CD4-positive, alpha-beta T cell treated with Interleukin-15 for 1 hour (primary cell): ENCODE measurements at regions not wholly inside any gene's neighbourhood (a gene's known extent, or its start where the extent isn't known, plus 50 kb on each side); places are given as distances from the start of the nearest gene placed in this dataset.

ENCODE experiments used
- DNase-seq: peaks from one replicate; pipeline ENCODE4 v3.0.0-alpha.2; 2020

GRCh38 chr7:88495881-88496725, 189.4 kb upstream of the STEAP4 start:
- no peak for DNase-seq

GRCh38 chr7:88492153-88492552, 185.5 kb upstream of the STEAP4 start:
- DNase-seq = no peak

- no peak for DNase-seq
Measured at GRCh38 chr7:88490874-88491273, 184.2 kb upstream of the STEAP4 start.

- DNase-seq = no peak
Measured at GRCh38 chr7:88490161-88490560, 183.5 kb upstream of the STEAP4 start.

DNA sequence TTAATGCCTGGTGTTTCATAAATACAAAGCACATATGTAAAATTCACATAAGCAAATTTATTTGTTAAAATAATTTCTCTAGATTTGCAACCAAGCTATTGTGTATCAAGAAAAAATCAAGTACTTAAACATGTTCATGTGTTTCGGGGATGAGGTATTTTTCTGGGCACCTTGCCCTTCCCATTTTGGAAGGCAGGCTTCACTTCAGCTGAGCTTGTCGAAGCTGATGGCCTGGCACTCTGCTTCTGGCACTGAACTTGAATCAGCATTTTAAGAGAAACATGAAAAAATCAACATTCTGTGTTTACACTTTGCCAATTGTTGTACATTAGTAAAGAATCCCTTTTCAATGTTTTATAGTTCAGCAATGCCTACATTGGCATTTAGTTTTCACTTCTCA, 179.1 kb upstream of the STEAP4 start:
- no peak for DNase-seq

- DNase-seq = no peak
Measured at GRCh38 chr7:88484551-88484950, 177.9 kb upstream of the STEAP4 start.

- DNase-seq = no peak
Measured at GRCh38 chr7:88480896-88481295, 174.2 kb upstream of the STEAP4 start.

GRCh38 chr7:88480271-88480670, 173.6 kb upstream of the STEAP4 start:
- no peak for DNase-seq

GRCh38 chr7:88477976-88478375, 171.3 kb upstream of the STEAP4 start:
- no peak for DNase-seq

DNA sequence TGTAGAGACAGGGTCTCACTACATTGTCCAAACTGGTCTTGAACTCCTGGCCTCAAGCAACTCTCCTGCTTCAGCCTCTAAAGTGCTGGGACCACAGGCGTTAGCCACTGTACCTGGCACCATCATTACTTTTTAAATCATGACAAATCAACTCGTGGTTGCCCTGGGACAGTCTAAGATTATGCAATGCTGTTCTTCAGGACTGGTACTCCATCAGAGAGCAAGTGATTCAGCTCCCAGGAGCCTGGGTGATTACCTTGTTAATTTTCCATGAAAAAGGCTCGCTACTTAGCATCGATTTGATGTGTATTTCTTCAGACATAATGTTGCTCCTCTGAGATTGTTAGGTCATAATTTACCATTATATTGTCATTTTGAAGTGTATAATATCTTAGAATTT, 158.9 kb upstream of the STEAP4 start:
- no peak for DNase-seq

- no peak for DNase-seq
Measured at GRCh38 chr7:88462799-88463198, 156.1 kb upstream of the STEAP4 start.

- DNase-seq = no peak
Measured at GRCh38 chr7:88460650-88461049, 154.0 kb upstream of the STEAP4 start.

- DNase-seq = no peak
Measured at GRCh38 chr7:88458946-88459345, 152.3 kb upstream of the STEAP4 start.

DNA sequence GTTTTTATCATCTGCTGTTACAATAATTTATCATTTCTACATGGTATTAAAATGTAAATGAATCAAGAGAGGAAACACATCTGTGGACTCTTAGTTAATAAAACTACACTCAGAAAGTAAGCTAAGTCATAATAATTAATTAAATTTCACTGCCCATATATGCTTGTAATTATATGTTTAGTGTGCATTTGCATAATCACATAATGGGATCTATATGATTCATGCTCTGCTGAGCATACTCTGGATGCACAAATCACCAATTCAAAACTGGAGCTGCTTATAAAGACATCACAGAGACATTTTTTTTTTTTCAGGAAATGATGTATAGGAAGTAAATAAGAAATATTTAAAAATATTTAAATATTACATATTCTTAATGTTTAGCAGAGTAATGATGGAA, 151.6 kb upstream of the STEAP4 start:
- DNase-seq = no peak

- DNase-seq = no peak
Measured at GRCh38 chr7:88457320-88457719, 150.6 kb upstream of the STEAP4 start.

DNA sequence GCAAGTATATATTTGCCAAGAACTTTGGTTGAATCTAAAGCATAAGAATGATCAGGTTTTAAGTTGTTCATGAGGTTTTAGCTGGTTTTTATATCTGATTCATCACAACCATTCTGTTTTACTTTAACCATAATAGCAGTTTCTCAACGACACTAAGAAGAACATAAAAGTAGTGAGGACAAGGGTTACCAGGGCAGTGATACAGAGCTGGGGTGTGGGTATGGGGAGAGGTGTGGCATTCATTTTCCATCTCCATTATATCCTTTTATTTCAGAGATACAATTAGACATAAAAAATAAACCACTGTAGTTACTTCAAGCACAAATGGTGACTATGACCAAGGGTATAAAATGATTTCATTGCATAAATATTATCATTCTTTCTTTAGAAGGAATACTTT, 149.8 kb upstream of the STEAP4 start:
- DNase-seq = no peak

DNA sequence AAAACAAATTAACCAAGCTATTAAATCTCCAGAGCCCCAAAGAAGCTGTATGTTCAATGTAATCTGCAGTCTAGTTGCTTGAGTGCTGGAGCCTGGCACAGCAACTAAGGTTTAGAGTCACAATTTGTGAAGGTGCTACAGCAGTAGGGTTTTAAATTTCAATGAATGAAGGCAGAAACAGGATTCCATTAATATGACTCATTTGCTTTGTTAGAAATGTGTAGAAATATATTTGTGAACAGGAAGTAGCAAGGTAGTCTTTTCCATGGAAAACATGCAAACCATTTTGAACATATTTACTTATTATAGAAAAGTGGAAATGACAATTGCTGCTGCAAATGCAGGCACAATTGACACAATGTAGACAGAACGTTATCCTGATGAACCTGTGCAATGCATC, 149.0 kb upstream of the STEAP4 start:
- no peak for DNase-seq

GRCh38 chr7:88452646-88453045, 146.0 kb upstream of the STEAP4 start:
- DNase-seq = no peak

DNA sequence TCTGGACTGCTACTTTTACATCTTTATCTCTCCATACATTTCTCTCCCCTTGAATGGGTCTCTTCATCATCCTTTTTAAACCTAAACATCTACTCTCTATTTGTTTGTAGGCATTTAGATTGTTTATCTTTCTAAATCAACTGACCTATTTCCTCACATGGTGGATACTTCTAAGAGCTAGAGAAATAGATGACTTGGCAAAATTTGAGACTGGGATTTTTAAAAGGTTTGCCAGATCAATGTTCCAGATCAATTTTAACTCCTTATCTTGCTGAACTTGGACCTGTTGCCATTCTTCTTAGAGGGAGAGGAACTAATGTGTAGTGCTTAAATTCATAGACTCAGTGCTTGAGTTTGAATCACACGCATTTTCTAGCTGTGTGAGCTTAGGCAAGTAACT, 144.2 kb upstream of the STEAP4 start:
- no peak for DNase-seq

GRCh38 chr7:88449410-88449809, 142.7 kb upstream of the STEAP4 start:
- no peak for DNase-seq

GRCh38 chr7:88442413-88442812, 135.7 kb upstream of the STEAP4 start:
- DNase-seq = no peak

- DNase-seq = no peak
Measured at GRCh38 chr7:88437132-88437531, 130.4 kb upstream of the STEAP4 start.

DNA sequence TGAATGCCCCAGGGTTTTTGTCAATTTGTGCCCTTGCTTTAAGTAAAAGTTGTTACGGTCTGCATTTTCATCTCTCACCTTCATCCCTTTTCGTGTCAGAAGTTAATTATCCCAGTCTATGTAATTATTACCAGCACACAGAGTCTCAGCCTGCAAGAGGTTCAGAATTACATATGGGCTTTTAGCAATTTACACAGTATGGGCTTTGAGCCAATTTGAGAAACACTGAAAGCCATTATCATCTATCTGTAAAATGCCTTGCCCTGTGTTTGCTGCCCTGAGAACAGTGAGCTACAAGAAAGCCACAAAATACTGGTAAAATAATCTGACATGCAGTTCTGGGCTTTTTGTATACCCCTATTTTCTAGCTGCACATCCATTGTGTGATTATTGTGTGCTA, 125.6 kb upstream of the STEAP4 start:
- no peak for DNase-seq

DNA sequence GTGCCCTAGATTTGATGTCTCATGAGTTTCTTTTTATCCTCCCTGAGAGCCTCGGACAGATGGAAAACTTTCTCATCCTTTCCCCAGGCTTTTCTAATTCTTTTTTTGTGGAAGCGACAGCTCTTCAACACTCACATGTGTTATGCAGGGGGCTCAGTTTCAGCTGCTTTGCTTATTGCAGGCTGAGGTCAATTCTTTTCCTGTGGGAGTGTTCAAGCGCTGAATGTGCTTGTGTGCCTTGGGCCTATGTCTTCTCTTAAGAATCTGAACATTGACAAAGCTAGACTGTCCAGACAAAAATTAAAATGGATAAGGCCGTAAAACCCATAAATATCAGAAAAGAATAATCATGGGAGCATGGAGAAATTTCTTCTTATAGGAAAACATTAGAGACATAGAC, 125.2 kb upstream of the STEAP4 start:
- DNase-seq = no peak

DNA sequence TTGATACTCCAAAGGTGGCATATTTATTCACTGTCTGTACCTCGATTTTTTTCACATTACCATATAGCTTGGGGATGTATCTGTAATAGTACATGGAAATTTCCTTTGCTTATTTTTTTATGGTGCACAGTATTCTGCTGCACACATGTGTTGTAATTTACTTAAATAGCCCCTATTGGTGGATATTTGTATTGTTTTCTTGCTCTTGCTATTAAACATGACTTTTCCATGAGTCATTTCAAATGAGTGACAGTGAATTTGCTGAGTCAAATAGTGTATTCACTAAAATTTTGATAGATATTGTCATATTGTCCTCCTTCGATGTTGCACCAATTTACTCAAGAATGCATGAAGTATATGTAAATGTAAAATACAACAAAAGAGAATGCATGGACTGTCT, 122.7 kb upstream of the STEAP4 start:
- no peak for DNase-seq
